WTC11 (cell line): ENCODE measurements at regions not wholly inside any gene's neighbourhood (a gene's known extent, or its start where the extent isn't known, plus 50 kb on each side); places are given as distances from the start of the nearest gene placed in this dataset.

Experiments used
- ARID4B ChIP-seq: sonication (generic); formaldehyde crosslinking; IDR thresholded peaks from 2 replicates; pipeline ENCODE4 v1.8.0; 2023; ENCODE audit warnings: missing genetic modification reagents, mild to moderate bottlenecking, borderline replicate concordance
- ATF3 ChIP-seq: sonication (generic); formaldehyde crosslinking; conservative IDR thresholded peaks from 2 replicates; pipeline ENCODE4 v1.8.1; 2022; ENCODE audit warnings: mild to moderate bottlenecking, missing genetic modification reagents
- CREM ChIP-seq: sonication (generic); formaldehyde crosslinking; IDR thresholded peaks from 2 replicates; pipeline ENCODE4 v1.8.1; 2022; ENCODE audit warnings: mild to moderate bottlenecking, missing genetic modification reagents, moderate library complexity
- JUN ChIP-seq: sonication (generic); formaldehyde crosslinking; IDR thresholded peaks from 2 replicates; pipeline ENCODE4 v1.8.0; 2023; ENCODE audit warnings: mild to moderate bottlenecking, missing genetic modification reagents
- NFYB ChIP-seq: sonication (generic); formaldehyde crosslinking; conservative IDR thresholded peaks from 2 replicates; pipeline ENCODE4 v1.8.0; 2022; ENCODE audit warnings: low read depth, missing genetic modification reagents
- NR2C2 ChIP-seq: sonication (generic); formaldehyde crosslinking; IDR thresholded peaks from 2 replicates; pipeline ENCODE4 v1.8.0; 2022; ENCODE audit warnings: mild to moderate bottlenecking, missing genetic modification reagents
- RELA ChIP-seq: sonication (generic); formaldehyde crosslinking; IDR thresholded peaks from 2 replicates; pipeline ENCODE4 v1.8.1; 2022; ENCODE audit warnings: missing genetic modification reagents, mild to moderate bottlenecking, borderline replicate concordance
- TEAD1 ChIP-seq: sonication (generic); formaldehyde crosslinking; IDR thresholded peaks from 2 replicates; pipeline ENCODE4 v1.8.0; 2022; ENCODE audit warnings: mild to moderate bottlenecking, missing genetic modification reagents
- TEAD4 ChIP-seq: sonication (generic); formaldehyde crosslinking; IDR thresholded peaks from 2 replicates; pipeline ENCODE4 v1.8.0; 2022; ENCODE audit warnings: mild to moderate bottlenecking, missing genetic modification reagents
- ZNF232 ChIP-seq: sonication (generic); formaldehyde crosslinking; IDR thresholded peaks from 2 replicates; pipeline ENCODE4 v1.8.0; 2022; ENCODE audit warnings: mild to moderate bottlenecking, missing genetic modification reagents
- TF ChIP-seq, protein P1 (sequence below): sonication (generic); formaldehyde crosslinking; IDR thresholded peaks from 2 replicates; pipeline ENCODE4 v1.8.1; 2022; ENCODE audit warnings: low read depth, mild to moderate bottlenecking, moderate library complexity, missing genetic modification reagents, borderline replicate concordance
- TF ChIP-seq, protein P2 (sequence below): sonication (generic); formaldehyde crosslinking; IDR thresholded peaks from 2 replicates; pipeline ENCODE4 v1.8.0; 2022; ENCODE audit warnings: mild to moderate bottlenecking, missing genetic modification reagents

DNA sequence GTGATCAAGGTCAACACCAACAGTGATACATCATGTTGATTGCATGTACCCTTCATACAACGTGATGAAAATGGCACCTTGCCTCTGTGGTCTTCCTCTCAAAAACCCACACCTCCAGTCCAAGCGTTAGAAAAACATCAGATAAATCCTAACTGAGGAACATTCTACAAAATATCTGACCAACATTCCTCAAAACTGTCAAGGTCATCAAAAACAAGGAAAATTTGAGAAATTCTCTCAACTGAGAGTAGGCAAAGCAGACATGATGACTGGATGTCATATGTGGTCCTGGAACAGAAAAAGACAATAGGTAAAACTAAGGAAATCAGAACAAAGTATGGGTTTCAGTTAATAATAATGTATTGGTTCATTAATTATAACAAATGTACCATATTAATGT, 64.0 kb upstream of the POU2AF1 start:
- TF ChIP-seq, protein P1, sequence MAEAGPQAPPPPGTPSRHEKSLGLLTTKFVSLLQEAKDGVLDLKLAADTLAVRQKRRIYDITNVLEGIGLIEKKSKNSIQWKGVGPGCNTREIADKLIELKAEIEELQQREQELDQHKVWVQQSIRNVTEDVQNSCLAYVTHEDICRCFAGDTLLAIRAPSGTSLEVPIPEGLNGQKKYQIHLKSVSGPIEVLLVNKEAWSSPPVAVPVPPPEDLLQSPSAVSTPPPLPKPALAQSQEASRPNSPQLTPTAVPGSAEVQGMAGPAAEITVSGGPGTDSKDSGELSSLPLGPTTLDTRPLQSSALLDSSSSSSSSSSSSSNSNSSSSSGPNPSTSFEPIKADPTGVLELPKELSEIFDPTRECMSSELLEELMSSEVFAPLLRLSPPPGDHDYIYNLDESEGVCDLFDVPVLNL (CRISPR knock-in tag) = no peak
- TF ChIP-seq RELA (CRISPR knock-in tag) (no peak), NR2C2 (CRISPR knock-in tag) (no peak), TEAD1 (CRISPR knock-in tag) (no peak), ATF3 (CRISPR knock-in tag) (no peak), ZNF232 (no peak), ARID4B (CRISPR knock-in tag) (no peak), JUN (no peak), CREM (CRISPR knock-in tag) (no peak), NFYB (CRISPR knock-in tag) (no peak), TEAD4 (CRISPR knock-in tag) (no peak)
- TF ChIP-seq, protein P2, sequence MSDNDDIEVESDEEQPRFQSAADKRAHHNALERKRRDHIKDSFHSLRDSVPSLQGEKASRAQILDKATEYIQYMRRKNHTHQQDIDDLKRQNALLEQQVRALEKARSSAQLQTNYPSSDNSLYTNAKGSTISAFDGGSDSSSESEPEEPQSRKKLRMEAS (CRISPR knock-in tag) = no peak
